Memory B cell (primary cell): ENCODE measurements at regions not wholly inside any gene's neighbourhood (a gene's known extent, or its start where the extent isn't known, plus 50 kb on each side); places are given as distances from the start of the nearest gene placed in this dataset.
A peak's percentile ranks its signal among the peaks of the same experiment; 100 is the strongest.

ENCODE experiments used
- ATAC-seq: fragments of 150-1000 bp; cut with Tn5 transposase; 2 replicates; pipeline ENCODE4 v1.10.0; 2021; ENCODE audit warnings: low read depth, mild to moderate bottlenecking, moderate library complexity
- DNase-seq, 2 donors: peaks; one replicate each; pipeline ENCODE4 v3.0.0; 2022; ENCODE audit warnings: low spot score in 2 of 2
- H3K27ac Mint-ChIP-seq: one replicate; pipeline ENCODE4 v1.8.0; 2022; ENCODE audit warnings: mild to moderate bottlenecking, moderate library complexity, mixed read lengths
- H3K27me3 Mint-ChIP-seq: one replicate; pipeline ENCODE4 v1.8.0; 2022; ENCODE audit warnings: mixed read lengths
- H3K36me3 Mint-ChIP-seq: one replicate; pipeline ENCODE4 v1.8.0; 2022; ENCODE audit warnings: mild to moderate bottlenecking, mixed read lengths
- H3K4me1 Mint-ChIP-seq: one replicate; pipeline ENCODE4 v1.8.0; 2022; ENCODE audit warnings: mixed read lengths
- H3K4me3 Mint-ChIP-seq: one replicate; pipeline ENCODE4 v1.8.0; 2022; ENCODE audit warnings: mild to moderate bottlenecking, moderate library complexity, mixed read lengths
- H3K9me3 Mint-ChIP-seq: one replicate; pipeline ENCODE4 v1.8.0; 2022; ENCODE audit warnings: mixed read lengths

- Mint-ChIP-seq H3K27me3 (no peaks in the 10 kb centered on the region), H3K9me3 (peaks cover 3% of the 10 kb centered on the region), H3K27ac (no peak overlapping the region), H3K4me3 (no peak overlapping the region), H3K36me3 (peaks cover 3% of the 10 kb centered on the region), H3K4me1 (no peaks in the 10 kb centered on the region)
- DNase-seq (no peak), ATAC-seq (no peak)
These were observed 128.6 kb downstream of the TANC2 start for GRCh38 chr17:63094631-63095030.

DNA sequence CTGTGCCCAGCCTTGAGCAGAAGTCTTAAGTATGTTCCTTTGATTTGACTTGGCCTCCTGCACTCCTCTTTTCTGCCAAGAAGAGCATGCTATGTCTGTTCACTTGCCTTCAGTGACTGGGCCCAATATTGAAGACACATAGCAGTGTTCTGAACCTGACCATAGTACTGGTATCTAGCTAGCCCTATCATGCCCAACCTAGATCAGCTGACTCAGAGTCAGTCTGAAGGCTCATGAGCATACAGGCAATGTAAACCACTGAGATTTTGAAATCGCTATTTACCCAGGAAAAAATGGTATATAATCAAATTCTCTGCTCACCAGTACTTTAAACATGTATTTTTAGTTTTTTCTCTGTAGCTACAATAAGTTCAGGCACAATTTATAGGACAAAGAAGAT is 129.4 kb downstream of the TANC2 start:
- ATAC-seq: no peak
- Mint-ChIP-seq H3K9me3 (peaks cover 3% of the 10 kb centered on the region), H3K4me1 (no peaks in the 10 kb centered on the region), H3K27me3 (no peaks in the 10 kb centered on the region), H3K36me3 (peaks cover 2% of the 10 kb centered on the region), H3K27ac (no peak overlapping the region), H3K4me3 (no peak overlapping the region)
- no peak for DNase-seq

- DNase-seq (no peak), ATAC-seq (no peak)
- Mint-ChIP-seq H3K36me3 (no peaks in the 10 kb centered on the region), H3K9me3 (peaks cover 3% of the 10 kb centered on the region), H3K4me1 (no peaks in the 10 kb centered on the region), H3K27ac (no peak overlapping the region), H3K27me3 (no peaks in the 10 kb centered on the region), H3K4me3 (no peak overlapping the region)
These were observed 129.8 kb downstream of the TANC2 start for GRCh38 chr17:63095879-63096278.

- H3K27me3 Mint-ChIP-seq: no peaks in the 10 kb centered on the region
- H3K9me3 Mint-ChIP-seq: peaks cover 3% of the 10 kb centered on the region
- no peak overlapping the region for H3K4me3 Mint-ChIP-seq
- no peaks in the 10 kb centered on the region for H3K36me3 Mint-ChIP-seq
- no peak for DNase-seq
- H3K27ac Mint-ChIP-seq: no peak overlapping the region
- no peak for ATAC-seq
- H3K4me1 Mint-ChIP-seq: no peaks in the 10 kb centered on the region
These were observed 130.4 kb downstream of the TANC2 start for GRCh38 chr17:63096426-63096825.

DNA sequence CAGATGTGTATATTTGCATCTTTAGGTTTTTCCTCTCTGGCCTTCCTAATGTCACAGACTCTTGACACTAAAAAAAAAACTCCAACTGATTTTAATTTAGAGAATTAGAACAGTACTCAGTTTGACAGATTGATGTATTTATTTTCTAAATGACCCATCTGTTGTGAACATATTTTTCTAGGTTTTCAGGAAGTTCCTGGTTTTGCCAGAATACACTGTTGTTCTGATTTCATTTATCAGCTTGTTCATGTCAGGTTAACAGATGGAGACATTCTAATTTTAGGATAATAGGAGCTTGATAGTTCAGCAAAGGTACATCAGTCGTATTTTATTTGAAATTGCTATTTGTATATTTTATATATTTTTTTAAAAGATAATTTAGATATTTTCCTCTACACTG is 133.4 kb downstream of the TANC2 start:
- Mint-ChIP-seq H3K9me3 (no peaks in the 10 kb centered on the region), H3K4me1 (no peaks in the 10 kb centered on the region), H3K36me3 (no peaks in the 10 kb centered on the region), H3K27me3 (no peaks in the 10 kb centered on the region), H3K4me3 (no peak overlapping the region), H3K27ac (no peak overlapping the region)
- no peak for ATAC-seq
- no peak for DNase-seq

DNA sequence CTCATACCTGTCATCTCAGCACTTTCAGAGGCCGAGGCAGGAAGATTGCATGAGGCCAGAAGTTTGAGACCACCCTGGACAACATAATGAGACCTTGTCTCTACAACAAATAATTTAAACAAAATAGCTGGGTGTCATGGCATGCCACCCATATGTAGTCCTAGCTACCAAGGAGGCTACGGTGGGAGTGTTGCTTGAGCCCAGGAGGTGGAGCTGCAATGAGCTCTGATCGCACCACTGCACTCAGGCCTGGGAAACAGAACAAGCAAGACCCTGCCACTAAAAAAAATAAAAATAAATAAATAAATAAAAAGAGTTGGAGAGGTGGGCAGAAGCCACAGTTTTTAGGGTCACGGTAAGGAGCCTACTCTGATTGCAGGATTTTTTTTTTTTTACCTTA is 136.0 kb downstream of the TANC2 start:
- no peak for ATAC-seq
- Mint-ChIP-seq H3K27ac (no peak overlapping the region), H3K4me1 (no peaks in the 10 kb centered on the region), H3K27me3 (no peaks in the 10 kb centered on the region), H3K36me3 (no peaks in the 10 kb centered on the region), H3K9me3 (no peaks in the 10 kb centered on the region), H3K4me3 (no peak overlapping the region)
- no peak for DNase-seq

DNA sequence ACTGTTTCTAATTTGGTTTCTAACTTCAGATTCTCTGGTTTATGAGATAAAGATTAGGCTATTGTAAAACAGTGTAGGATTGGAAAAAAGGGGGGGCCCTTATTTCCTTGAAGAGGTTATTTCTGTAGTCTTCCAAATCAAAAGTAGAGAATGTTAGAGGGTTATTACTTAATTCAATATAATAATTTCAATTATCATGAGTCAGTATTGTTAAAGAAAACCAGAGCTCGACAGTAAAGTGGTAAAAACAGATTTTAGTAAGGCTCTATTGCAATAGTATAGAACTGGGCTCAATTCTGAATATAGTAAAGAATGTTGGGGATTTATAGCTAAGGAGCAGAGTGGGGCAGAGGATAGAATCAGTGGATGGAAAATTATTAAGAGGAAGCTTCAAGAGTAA is 140.0 kb downstream of the TANC2 start:
- Mint-ChIP-seq H3K9me3 (no peaks in the 10 kb centered on the region), H3K4me1 (no peaks in the 10 kb centered on the region), H3K27me3 (no peaks in the 10 kb centered on the region), H3K27ac (no peak overlapping the region), H3K4me3 (no peak overlapping the region), H3K36me3 (no peaks in the 10 kb centered on the region)
- ATAC-seq: no peak
- no peak for DNase-seq

- ATAC-seq (no peak), DNase-seq (no peak)
- Mint-ChIP-seq H3K36me3 (no peaks in the 10 kb centered on the region), H3K4me3 (no peak overlapping the region), H3K27me3 (peaks cover 2% of the 10 kb centered on the region), H3K27ac (no peak overlapping the region), H3K4me1 (no peaks in the 10 kb centered on the region), H3K9me3 (no peaks in the 10 kb centered on the region)
These were observed 143.6 kb downstream of the TANC2 start for GRCh38 chr17:63109661-63110060.

DNA sequence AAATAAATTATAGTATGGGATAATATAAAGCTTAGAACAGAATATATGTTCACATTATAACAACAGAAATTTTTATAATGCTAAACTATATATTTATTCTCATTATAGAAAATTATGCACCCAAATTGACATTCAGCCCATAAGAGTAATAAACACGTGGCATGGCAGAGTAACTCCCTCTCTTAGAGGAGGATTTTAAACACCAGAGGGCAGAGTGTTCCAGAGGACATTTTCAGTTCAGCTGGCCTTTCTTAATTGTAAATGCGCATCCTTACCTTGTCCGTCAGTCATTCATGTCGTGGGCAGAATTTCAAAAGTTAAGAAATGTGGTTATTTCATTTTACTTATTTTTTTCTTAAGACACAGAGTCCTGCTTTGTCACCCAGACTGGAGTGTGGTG is 147.1 kb downstream of the TANC2 start:
- DNase-seq: no peak
- H3K27ac Mint-ChIP-seq: no peak overlapping the region
- peaks cover 2% of the 10 kb centered on the region for H3K27me3 Mint-ChIP-seq
- peak; percentile 50 for ATAC-seq
- H3K9me3 Mint-ChIP-seq: no peaks in the 10 kb centered on the region
- H3K4me1 Mint-ChIP-seq: no peaks in the 10 kb centered on the region
- no peak overlapping the region for H3K4me3 Mint-ChIP-seq
- no peaks in the 10 kb centered on the region for H3K36me3 Mint-ChIP-seq

DNA sequence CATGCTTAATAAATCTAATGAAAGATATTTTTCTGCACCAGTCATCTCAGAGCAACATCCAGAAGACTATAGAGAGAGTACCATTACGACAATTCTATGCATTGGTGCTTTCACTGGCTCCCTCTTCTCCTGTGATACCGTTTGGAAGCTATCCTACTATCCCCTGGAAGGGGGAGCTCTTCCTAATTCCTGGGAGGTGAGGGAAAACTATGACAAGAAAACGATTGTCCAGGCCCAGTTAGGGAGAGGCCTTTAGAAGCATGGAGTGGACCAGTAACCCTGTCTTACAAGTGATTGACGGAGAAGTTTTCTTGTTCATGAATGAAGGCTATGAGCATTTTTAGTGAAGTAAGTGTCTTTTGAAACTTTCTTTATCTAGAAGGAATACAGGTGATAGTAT is 150.2 kb downstream of the TANC2 start:
- ATAC-seq: no peak
- no peak overlapping the region for H3K4me3 Mint-ChIP-seq
- DNase-seq: no peak
- no peaks in the 10 kb centered on the region for H3K9me3 Mint-ChIP-seq
- no peak overlapping the region for H3K27ac Mint-ChIP-seq
- no peaks in the 10 kb centered on the region for H3K4me1 Mint-ChIP-seq
- peaks cover 3% of the 10 kb centered on the region for H3K27me3 Mint-ChIP-seq
- no peaks in the 10 kb centered on the region for H3K36me3 Mint-ChIP-seq

GRCh38 chr17:63116967-63117830 is 151.2 kb downstream of the TANC2 start:
- no peaks in the 10 kb centered on the region for H3K4me1 Mint-ChIP-seq

GRCh38 chr17:63120406-63120805 is 154.4 kb downstream of the TANC2 start:
- Mint-ChIP-seq H3K27me3 (peaks cover 3% of the 10 kb centered on the region), H3K27ac (no peak overlapping the region), H3K4me3 (no peak overlapping the region), H3K4me1 (peaks cover 5% of the 10 kb centered on the region), H3K9me3 (no peaks in the 10 kb centered on the region), H3K36me3 (no peaks in the 10 kb centered on the region)
- DNase-seq (no peak), ATAC-seq (no peak)

More at GRCh38 chr17:63116967-63117830, 151.2 kb downstream of the TANC2 start:
- no peak for DNase-seq
- Mint-ChIP-seq H3K27me3 (peaks cover 1% of the 10 kb centered on the region), H3K36me3 (no peaks in the 10 kb centered on the region), H3K9me3 (no peaks in the 10 kb centered on the region), H3K4me3 (no peak overlapping the region), H3K27ac (no peak overlapping the region)
- no peak for ATAC-seq

DNA sequence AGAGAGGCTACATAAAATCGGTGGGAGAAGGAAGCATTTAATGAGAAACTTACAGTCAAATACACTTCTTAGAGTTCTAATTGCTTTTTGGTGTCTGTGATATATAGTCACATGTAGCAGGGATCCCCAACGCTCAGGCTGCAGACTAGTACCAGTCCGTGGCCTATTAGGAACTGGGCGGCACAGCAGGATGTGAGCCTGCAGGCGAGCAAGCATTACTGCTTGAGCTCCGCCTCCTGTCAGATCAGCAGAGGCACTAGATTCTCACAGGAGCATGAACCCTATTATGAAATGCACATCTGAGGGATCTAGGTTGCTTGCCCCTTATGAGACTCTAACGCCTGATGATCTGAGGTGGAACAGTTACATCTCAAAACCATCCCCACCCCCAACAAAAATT is 158.5 kb downstream of the TANC2 start:
- no peaks in the 10 kb centered on the region for H3K36me3 Mint-ChIP-seq
- DNase-seq: no peak
- H3K27me3 Mint-ChIP-seq: peaks cover 1% of the 10 kb centered on the region
- H3K9me3 Mint-ChIP-seq: no peaks in the 10 kb centered on the region
- ATAC-seq: no peak
- no peak overlapping the region for H3K27ac Mint-ChIP-seq
- H3K4me3 Mint-ChIP-seq: no peak overlapping the region
- H3K4me1 Mint-ChIP-seq: peaks cover 5% of the 10 kb centered on the region

GRCh38 chr17:63124958-63125357 is 158.9 kb downstream of the TANC2 start:
- DNase-seq: no peak
- no peaks in the 10 kb centered on the region for H3K9me3 Mint-ChIP-seq
- peaks cover 1% of the 10 kb centered on the region for H3K27me3 Mint-ChIP-seq
- H3K27ac Mint-ChIP-seq: no peak overlapping the region
- H3K4me1 Mint-ChIP-seq: peaks cover 5% of the 10 kb centered on the region
- H3K36me3 Mint-ChIP-seq: no peaks in the 10 kb centered on the region
- H3K4me3 Mint-ChIP-seq: no peak overlapping the region
- no peak for ATAC-seq

- Mint-ChIP-seq H3K27me3 (peaks cover 1% of the 10 kb centered on the region), H3K4me3 (no peak overlapping the region), H3K27ac (no peak overlapping the region), H3K4me1 (peaks cover 5% of the 10 kb centered on the region), H3K9me3 (no peaks in the 10 kb centered on the region), H3K36me3 (no peaks in the 10 kb centered on the region)
- no peak for DNase-seq
- ATAC-seq: no peak
These were observed 160.0 kb downstream of the TANC2 start for GRCh38 chr17:63125987-63126386.
